ENCODE measurements at regions not wholly inside any gene's neighbourhood (a gene's known extent, or its start where the extent isn't known, plus 50 kb on each side); places are given as distances from the start of the nearest gene placed in this dataset.

GRCh38 chr6:158249340-158249836, 62.9 kb upstream of the TULP4 start:
- H3K27me3 ChIP-seq = no peaks in the 10 kb centered on the region
- H3K9me3 ChIP-seq (replicated peaks) = peaks cover 5% of the 10 kb centered on the region; the same call in 1 of the 2 replicates
- H3K27ac ChIP-seq = no peak overlapping the region
- no peaks in the 10 kb centered on the region for H3K4me1 ChIP-seq
- H3K4me3 ChIP-seq = no peak overlapping the region
- no peak for DNase-seq
- peaks cover 52% of the 10 kb centered on the region for H3K36me3 ChIP-seq

- Histone ChIP-seq H3K9me3 (replicated peaks) (no peaks in the 10 kb centered on the region), H3K27ac (no peak overlapping the region), H3K27me3 (no peaks in the 10 kb centered on the region), H3K36me3 (peaks cover 42% of the 10 kb centered on the region), H3K4me3 (no peak overlapping the region), H3K4me1 (no peaks in the 10 kb centered on the region; the same call in 1 of the 2 replicates)
- DNase-seq = no peak
These were observed 60.7 kb upstream of the TULP4 start for GRCh38 chr6:158251565-158251964.

GRCh38 chr6:158253248-158253647, 59.0 kb upstream of the TULP4 start:
- H3K4me3 ChIP-seq = no peak overlapping the region
- H3K36me3 ChIP-seq = peaks cover 36% of the 10 kb centered on the region
- H3K27me3 ChIP-seq = no peaks in the 10 kb centered on the region
- DNase-seq = no peak
- H3K9me3 ChIP-seq (replicated peaks) = no peaks in the 10 kb centered on the region
- no peaks in the 10 kb centered on the region; the same call in 1 of the 2 replicates for H3K4me1 ChIP-seq
- H3K27ac ChIP-seq = no peak overlapping the region

- no peak overlapping the region for H3K4me3 ChIP-seq
- H3K36me3 ChIP-seq = peaks cover 34% of the 10 kb centered on the region
- no peaks in the 10 kb centered on the region; the same call in 1 of the 2 replicates for H3K4me1 ChIP-seq
- DNase-seq = no peak
- H3K27ac ChIP-seq = no peak overlapping the region
- H3K9me3 ChIP-seq (replicated peaks) = no peaks in the 10 kb centered on the region
- H3K27me3 ChIP-seq = no peaks in the 10 kb centered on the region
These were observed 56.8 kb upstream of the TULP4 start for GRCh38 chr6:158255275-158255988.

- Histone ChIP-seq H3K27ac (no peak overlapping the region), H3K4me3 (no peak overlapping the region)
These were observed 56.2 kb upstream of the TULP4 start for GRCh38 chr6:158255989-158256601.

GRCh38 chr6:158256746-158257424, 55.4 kb upstream of the TULP4 start:
- Histone ChIP-seq H3K4me3 (no peak overlapping the region), H3K27ac (no peak overlapping the region), H3K9me3 (replicated peaks) (no peaks in the 10 kb centered on the region), H3K27me3 (no peaks in the 10 kb centered on the region), H3K4me1 (no peaks in the 10 kb centered on the region; the same call in 1 of the 2 replicates), H3K36me3 (peaks cover 33% of the 10 kb centered on the region)
- DNase-seq = no peak

More at GRCh38 chr6:158255989-158256601, 56.2 kb upstream of the TULP4 start:
- DNase-seq = no peak
- H3K27me3 ChIP-seq = no peaks in the 10 kb centered on the region
- H3K9me3 ChIP-seq (replicated peaks) = no peaks in the 10 kb centered on the region
- H3K4me1 ChIP-seq = no peaks in the 10 kb centered on the region; the same call in 1 of the 2 replicates
- peaks cover 32% of the 10 kb centered on the region for H3K36me3 ChIP-seq

- Histone ChIP-seq H3K9me3 (replicated peaks) (no peaks in the 10 kb centered on the region), H3K27me3 (no peaks in the 10 kb centered on the region), H3K4me1 (no peaks in the 10 kb centered on the region; the same call in 1 of the 2 replicates), H3K36me3 (peaks cover 36% of the 10 kb centered on the region), H3K4me3 (no peak overlapping the region), H3K27ac (no peak overlapping the region)
- DNase-seq = no peak
These were observed 54.9 kb upstream of the TULP4 start for GRCh38 chr6:158257425-158257759.

- peaks cover 35% of the 10 kb centered on the region for H3K36me3 ChIP-seq
- H3K4me1 ChIP-seq = no peaks in the 10 kb centered on the region; the same call in 1 of the 2 replicates
- H3K4me3 ChIP-seq = no peak overlapping the region
- no peaks in the 10 kb centered on the region for H3K27me3 ChIP-seq
- H3K9me3 ChIP-seq (replicated peaks) = no peaks in the 10 kb centered on the region
- no peak for DNase-seq
- H3K27ac ChIP-seq = no peak overlapping the region
These were observed 54.5 kb upstream of the TULP4 start for GRCh38 chr6:158257781-158258180.

GRCh38 chr6:158259136-158259535, 53.1 kb upstream of the TULP4 start:
- Histone ChIP-seq H3K27ac (no peak overlapping the region), H3K27me3 (no peaks in the 10 kb centered on the region), H3K4me3 (no peak overlapping the region), H3K36me3 (peaks cover 35% of the 10 kb centered on the region), H3K4me1 (no peaks in the 10 kb centered on the region; the same call in 1 of the 2 replicates), H3K9me3 (replicated peaks) (no peaks in the 10 kb centered on the region)
- DNase-seq = no peak

- Histone ChIP-seq H3K36me3 (peaks cover 37% of the 10 kb centered on the region), H3K9me3 (replicated peaks) (no peaks in the 10 kb centered on the region), H3K27me3 (no peaks in the 10 kb centered on the region), H3K4me1 (no peaks in the 10 kb centered on the region; the same call in 1 of the 2 replicates), H3K4me3 (no peak overlapping the region), H3K27ac (no peak overlapping the region)
- DNase-seq = no peak
These were observed 52.4 kb upstream of the TULP4 start for GRCh38 chr6:158259845-158260244.

- Histone ChIP-seq H3K4me1 (no peaks in the 10 kb centered on the region), H3K27ac (no peak overlapping the region), H3K9me3 (replicated peaks) (no peaks in the 10 kb centered on the region), H3K27me3 (no peaks in the 10 kb centered on the region), H3K36me3 (peaks cover 41% of the 10 kb centered on the region), H3K4me3 (no peak overlapping the region)
- DNase-seq = no peak
These were observed 50.2 kb upstream of the TULP4 start for GRCh38 chr6:158262082-158262481.

Measured in SJCRH30 (cell line).